22Rv1 (cell line): ENCODE measurements at regions not wholly inside any gene's neighbourhood (a gene's known extent, or its start where the extent isn't known, plus 50 kb on each side); places are given as distances from the start of the nearest gene placed in this dataset.
"Not testable (repeated sequence)": the region's sequence is repeated elsewhere in the genome, so short reads cannot be mapped to it uniquely, and the experiment has no call there.

Source experiments
- H3K27ac ChIP-seq: fragments of 450-650 bp; 2 replicates; pipeline ENCODE4 v1.5.1; 2017
- ZFX ChIP-seq: fragments of 450-650 bp; IDR thresholded peaks from 2 replicates; pipeline ENCODE4 v1.6.1; 2017; ENCODE audit warnings: antibody characterized with exemption, borderline replicate concordance
- TF ChIP-seq, protein P1 (sequence below): fragments of 450-650 bp; IDR thresholded peaks from 2 replicates; pipeline ENCODE4 v1.5.1; 2017; ENCODE audit warnings: mild to moderate bottlenecking

DNA sequence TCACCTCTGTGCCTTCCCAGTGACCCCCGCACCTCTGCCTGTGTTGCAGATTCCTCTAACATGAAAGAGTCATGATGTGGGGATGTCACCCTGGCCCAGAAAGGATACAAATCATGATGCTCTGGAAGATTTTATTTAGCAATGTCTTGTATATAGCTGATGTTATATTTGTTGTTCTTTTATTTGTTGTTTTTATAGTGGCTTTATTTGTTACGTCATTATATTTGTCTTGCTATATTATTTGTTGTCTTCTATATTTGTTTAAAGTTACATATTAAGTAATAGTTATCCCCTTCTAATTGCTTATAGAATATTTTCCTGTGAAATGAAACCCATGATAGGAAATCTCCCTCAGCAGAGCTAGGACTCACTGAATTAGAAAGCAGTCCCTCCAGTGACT lies 1149.2 kb downstream of the UQCRFS1 start:
- TF ChIP-seq, protein P1, sequence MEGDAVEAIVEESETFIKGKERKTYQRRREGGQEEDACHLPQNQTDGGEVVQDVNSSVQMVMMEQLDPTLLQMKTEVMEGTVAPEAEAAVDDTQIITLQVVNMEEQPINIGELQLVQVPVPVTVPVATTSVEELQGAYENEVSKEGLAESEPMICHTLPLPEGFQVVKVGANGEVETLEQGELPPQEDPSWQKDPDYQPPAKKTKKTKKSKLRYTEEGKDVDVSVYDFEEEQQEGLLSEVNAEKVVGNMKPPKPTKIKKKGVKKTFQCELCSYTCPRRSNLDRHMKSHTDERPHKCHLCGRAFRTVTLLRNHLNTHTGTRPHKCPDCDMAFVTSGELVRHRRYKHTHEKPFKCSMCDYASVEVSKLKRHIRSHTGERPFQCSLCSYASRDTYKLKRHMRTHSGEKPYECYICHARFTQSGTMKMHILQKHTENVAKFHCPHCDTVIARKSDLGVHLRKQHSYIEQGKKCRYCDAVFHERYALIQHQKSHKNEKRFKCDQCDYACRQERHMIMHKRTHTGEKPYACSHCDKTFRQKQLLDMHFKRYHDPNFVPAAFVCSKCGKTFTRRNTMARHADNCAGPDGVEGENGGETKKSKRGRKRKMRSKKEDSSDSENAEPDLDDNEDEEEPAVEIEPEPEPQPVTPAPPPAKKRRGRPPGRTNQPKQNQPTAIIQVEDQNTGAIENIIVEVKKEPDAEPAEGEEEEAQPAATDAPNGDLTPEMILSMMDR, result no peak
- TF ChIP-seq ZFX, result no peak
- H3K27ac ChIP-seq, result peak overlapping the region; percentile 84

DNA sequence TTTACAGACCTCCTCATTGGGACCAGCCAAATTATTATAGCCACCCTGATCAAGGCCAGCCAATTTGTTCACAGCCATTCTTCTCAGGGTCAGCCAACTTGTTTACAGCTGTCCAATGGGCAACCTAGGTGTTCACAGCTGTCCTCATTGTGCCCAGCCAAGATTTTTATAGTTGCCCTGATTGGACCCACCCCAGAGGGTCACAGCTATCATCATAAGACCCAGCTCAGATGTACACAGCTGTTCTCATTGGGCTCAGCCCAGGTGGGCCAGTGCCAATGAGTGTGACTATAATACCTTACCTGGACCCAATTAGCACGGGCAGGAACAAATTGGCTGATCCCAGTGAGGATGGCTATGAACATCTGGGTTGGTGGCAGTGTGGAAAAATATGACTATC lies 1151.8 kb downstream of the UQCRFS1 start:
- TF ChIP-seq, protein P1, result no peak
- TF ChIP-seq ZFX, result no peak
- no peak overlapping the region for H3K27ac ChIP-seq

- not testable (repeated sequence) for H3K27ac ChIP-seq
Measured at GRCh38 chr19:28057026-28057425, 1155.9 kb downstream of the UQCRFS1 start.

GRCh38 chr19:28051047-28051446 lies 1161.9 kb downstream of the UQCRFS1 start:
- H3K27ac ChIP-seq, result no peak overlapping the region
- TF ChIP-seq, protein P1, result no peak
- TF ChIP-seq ZFX, result no peak

DNA sequence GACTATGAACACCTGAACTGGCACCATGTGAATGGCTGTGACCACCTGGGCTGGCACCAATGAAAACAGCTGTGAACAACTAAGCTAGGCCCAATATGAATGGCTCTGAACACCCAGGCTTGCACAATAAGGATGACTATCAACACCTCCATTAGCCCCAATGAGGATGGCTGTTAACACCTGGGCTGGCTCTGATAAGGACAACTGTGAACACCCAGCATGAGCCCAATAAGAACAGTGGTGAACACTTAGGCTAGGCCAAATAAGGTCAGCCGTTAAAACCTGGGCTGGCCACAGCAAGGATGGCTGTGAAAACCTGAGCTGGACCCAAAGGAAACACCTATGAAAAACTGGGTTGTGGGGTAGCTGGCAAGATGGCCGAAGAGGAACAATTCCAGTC lies 1163.1 kb downstream of the UQCRFS1 start:
- TF ChIP-seq, protein P1, result no peak
- no peak for TF ChIP-seq ZFX
- no peak overlapping the region for H3K27ac ChIP-seq

- TF ChIP-seq, protein P1, result no peak
- TF ChIP-seq ZFX, result no peak
- H3K27ac ChIP-seq, result no peak overlapping the region
Measured at GRCh38 chr19:28046932-28047331, 1166.0 kb downstream of the UQCRFS1 start.

DNA sequence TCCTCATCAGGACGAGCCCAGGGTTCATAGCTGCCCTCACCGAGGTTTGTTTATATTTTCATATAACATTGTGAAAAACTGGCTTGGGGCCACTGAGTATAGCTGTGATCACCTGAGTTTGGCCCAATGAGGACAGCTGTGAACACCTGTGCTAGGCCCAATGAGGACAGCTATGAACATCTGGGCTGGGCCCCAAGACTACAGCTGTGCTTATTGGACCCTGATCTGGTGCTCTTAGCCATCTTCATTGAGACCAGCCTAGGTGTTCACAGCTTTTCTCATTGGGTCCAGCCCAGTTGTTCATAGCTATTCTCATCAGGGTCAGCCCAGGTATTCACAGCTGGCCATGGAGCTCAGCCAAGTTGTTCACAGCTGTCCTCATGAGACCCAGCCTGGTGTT lies 1167.3 kb downstream of the UQCRFS1 start:
- H3K27ac ChIP-seq, result no peak overlapping the region
- TF ChIP-seq ZFX, result no peak
- TF ChIP-seq, protein P1, result no peak

- no peak overlapping the region for H3K27ac ChIP-seq
- no peak for TF ChIP-seq ZFX
- TF ChIP-seq, protein P1, result no peak
Measured at GRCh38 chr19:28044477-28044876, 1168.5 kb downstream of the UQCRFS1 start.
